Inflammatory macrophage treated with lipopolysaccharide for 4 hours (primary cell): ENCODE measurements at regions not wholly inside any gene's neighbourhood (a gene's known extent, or its start where the extent isn't known, plus 50 kb on each side); places are given as distances from the start of the nearest gene placed in this dataset.
"Not testable (repeated sequence)": the region's sequence is repeated elsewhere in the genome, so short reads cannot be mapped to it uniquely, and the experiment has no call there.

Experiments used
- DNase-seq: peaks from one replicate; pipeline ENCODE4 v3.0.0-alpha.2; 2020

- DNase-seq: peak; percentile 28
Measured at GRCh38 chr5:60546207-60546606, 153.8 kb downstream of the DEPDC1B start.

- DNase-seq: no peak
Measured at GRCh38 chr5:60545551-60545950, 154.4 kb downstream of the DEPDC1B start.

GRCh38 chr5:60544142-60544541, 155.8 kb downstream of the DEPDC1B start:
- no peak for DNase-seq

DNA sequence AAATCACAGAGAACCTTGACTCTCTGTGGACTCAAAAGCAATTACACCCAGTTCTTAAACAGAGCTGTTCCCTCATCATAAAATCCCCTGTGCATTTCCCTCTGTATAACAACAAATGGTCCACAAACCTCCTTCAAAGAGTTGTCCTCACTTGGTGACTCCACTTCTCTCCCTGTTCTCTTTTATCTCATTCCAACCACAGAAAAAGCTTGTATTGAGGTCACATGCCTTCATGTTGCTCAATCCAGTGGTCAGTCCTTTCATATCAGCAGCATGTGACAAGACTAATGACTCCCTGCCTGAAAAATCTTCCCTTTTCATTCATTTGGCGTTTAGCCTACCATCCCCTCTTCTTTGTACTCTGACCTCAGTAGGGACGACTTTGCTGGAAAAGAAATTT, 158.0 kb downstream of the DEPDC1B start:
- peak; percentile 93 for DNase-seq

- peak; percentile 85 for DNase-seq
Measured at GRCh38 chr5:60540856-60541805, 158.8 kb downstream of the DEPDC1B start.

DNA sequence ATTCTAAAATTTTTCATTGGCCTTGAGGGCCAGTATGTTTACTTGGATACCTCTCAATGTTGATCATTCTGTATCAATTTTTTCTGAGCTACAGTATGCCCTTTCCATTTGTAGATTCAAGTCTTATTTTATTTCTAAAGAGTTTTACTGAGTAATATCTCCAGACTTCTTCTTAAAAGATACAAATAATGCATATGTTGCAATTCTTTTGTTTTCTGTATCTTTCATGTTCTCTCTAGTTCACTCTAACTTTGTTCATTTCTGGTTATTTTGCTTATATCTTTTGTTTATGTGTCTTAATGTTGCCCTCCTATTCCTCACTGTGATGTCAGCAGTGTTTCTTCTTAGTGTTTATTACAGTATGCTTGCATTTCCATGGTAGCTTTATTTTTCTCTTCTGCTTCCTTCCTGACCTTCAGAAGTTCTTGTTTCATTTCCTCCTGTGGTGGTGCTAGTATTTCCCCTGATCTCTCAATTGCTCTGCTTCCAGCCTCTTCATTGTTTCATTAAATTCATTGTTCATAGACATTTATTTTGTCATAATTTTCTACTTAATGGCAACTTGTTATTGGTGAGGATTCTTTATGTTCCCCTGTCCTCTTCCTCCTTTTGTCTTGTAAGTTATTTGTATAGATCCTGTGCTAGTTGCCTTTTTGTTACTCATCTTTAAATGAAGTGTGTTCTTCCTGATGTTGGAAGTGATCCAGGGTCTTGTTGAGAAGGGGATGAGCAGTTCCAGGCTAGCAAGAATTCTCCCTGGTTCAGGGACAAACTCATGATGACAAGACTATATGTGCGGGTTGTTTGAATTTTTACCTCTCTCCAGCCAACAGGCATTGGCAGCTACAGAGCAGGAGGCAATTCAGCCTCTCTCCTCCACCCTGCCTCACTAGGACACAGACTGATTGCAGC, 160.8 kb downstream of the DEPDC1B start:
- DNase-seq: peak; percentile 88

GRCh38 chr5:60538426-60538825, 161.5 kb downstream of the DEPDC1B start:
- DNase-seq: peak; percentile 55

DNA sequence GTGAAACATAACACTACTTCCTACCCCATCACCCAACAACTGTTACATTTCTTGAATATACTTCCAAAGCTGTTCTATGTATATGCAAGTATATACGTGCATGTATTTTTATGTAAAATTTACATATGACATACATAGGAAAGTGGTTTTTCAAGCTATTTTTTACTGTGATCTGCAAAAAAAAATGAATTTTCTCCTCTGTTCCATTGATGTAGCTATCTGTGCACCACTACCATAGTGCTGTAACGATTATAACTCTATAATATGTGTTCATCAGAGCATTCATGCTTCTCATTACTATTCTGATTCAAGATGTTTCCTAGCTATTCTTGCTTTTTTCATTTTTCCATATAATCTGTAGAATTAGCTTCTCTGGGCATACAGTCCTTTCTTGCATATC, 164.0 kb downstream of the DEPDC1B start:
- no peak for DNase-seq

- DNase-seq: no peak
Measured at GRCh38 chr5:60535198-60535597, 164.8 kb downstream of the DEPDC1B start.

- no peak for DNase-seq
Measured at GRCh38 chr5:60533789-60534188, 166.2 kb downstream of the DEPDC1B start.

DNA sequence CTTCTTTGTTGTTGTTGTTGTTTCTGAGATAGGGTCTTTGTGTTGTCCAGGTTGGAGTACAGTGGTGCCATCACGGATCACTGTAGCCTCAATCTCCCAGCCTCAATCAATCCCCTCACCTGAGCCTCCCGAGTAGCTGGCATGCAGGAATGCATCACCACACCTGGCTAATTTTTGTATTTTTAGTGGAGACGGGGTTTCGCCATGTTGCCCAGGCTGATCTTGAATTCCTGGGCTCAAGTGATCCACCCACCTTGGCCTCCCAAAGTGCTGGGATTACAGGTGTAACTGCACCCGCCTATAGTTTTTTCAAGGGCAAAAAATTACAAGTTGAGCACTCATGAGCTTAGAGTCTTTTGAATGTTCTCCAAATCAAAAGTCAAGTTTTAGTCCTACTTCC, 167.2 kb downstream of the DEPDC1B start:
- not testable (repeated sequence) for DNase-seq

- DNase-seq: not testable (repeated sequence)
Measured at GRCh38 chr5:60530144-60530848, 169.7 kb downstream of the DEPDC1B start.

- no peak for DNase-seq
Measured at GRCh38 chr5:60529001-60529400, 171.0 kb downstream of the DEPDC1B start.

DNA sequence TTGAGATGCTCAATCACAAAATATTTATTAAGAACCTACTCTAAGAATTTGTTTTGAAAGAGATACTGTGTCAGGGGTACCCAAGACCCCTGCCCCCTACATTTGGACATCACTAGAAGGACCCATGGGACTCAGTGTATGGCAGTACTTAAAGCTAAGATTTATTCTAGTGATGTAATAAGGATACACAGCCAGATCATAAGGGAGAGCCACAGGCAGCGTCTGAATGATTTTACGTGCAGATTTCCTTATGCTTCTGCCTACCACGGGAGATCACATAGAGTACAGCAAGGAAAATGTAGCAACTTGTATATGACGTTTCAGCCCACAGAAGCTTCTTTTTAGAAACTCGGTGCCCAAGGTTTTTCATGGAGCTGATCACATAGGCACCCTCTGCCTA, 172.9 kb downstream of the DEPDC1B start:
- DNase-seq: no peak

- DNase-seq: no peak
Measured at GRCh38 chr5:60526336-60526875, 173.6 kb downstream of the DEPDC1B start.

GRCh38 chr5:60522292-60522905, 177.6 kb downstream of the DEPDC1B start:
- DNase-seq: peak; percentile 54

GRCh38 chr5:60521376-60522291, 178.3 kb downstream of the DEPDC1B start:
- DNase-seq: peak; percentile 86

DNA sequence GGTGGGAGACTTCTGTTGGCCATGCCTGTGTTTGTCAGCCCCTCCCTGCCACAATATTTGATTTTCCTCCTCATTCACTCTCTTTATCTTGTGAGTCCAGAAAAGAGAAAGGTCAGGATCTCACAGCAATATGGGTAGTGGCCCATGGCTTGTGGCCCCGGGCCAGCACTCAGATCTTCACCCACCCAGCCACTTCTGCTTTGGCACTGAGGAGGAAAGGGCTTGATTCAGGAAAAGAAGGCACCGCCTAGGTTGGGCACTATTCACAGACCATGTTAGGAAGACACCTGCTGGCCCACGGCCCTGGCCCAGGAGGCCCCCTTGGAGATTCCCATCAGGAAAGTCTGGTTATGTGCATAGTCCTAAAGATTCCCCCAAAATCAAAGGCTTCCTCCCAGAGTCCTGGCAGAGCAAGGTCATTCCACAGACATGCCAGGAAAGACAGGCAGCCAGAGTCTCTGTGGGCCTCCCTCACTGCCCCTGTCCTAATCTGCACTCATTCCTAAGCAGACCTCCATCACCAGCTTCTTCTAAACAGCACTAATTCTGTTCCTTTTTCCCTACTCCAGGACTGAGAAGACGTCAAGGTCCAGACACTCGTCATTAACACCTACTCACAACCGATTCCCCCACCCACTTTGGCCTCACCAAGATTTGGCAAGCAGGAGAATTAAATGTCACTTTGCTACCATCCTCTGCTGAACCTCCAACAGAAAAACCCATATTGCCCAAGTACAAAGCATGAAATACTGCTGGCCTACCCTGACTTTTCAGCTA, 179.3 kb downstream of the DEPDC1B start:
- peak; percentile 97 for DNase-seq

DNA sequence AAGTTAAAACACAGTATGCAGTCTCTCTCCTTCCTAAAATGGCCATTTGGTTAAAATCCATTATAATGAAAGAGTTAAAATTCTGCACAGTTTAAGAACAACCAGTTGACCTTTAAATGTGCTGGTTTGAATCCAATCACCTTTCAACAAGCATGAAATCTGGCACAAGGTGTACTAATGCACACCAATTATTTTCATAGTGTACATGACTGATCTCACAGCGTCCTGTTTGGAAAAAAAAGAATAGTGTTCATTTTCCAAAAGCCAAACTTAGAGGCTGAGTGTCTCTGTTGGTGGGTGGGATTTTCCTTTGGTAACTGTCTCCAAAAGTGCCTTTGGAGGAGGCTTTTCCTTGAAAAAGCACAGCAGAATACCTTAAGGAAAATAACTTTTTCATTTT, 180.6 kb downstream of the DEPDC1B start:
- DNase-seq: no peak

DNA sequence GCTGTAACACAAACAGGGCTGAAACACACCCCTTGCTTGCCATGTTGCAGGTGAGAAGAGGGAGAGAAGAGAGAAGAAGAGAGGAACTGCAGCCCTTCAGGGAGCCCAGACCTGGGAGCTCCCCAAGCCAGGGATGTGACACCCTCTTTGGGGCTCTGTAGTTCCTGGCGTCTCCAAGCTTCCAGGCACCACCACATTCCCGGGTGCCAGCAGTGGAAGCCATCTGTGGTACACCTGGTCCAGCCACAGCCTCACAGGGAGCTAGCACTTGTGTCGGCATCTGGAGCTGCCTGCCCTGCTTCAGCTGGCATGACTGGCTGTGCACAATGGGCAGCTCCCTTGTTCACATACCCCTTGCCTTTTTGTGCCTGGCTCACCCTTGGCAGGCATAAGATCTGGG, 182.1 kb downstream of the DEPDC1B start:
- no peak for DNase-seq
